ENCODE measurements at regions not wholly inside any gene's neighbourhood (a gene's known extent, or its start where the extent isn't known, plus 50 kb on each side); places are given as distances from the start of the nearest gene placed in this dataset.

DNA sequence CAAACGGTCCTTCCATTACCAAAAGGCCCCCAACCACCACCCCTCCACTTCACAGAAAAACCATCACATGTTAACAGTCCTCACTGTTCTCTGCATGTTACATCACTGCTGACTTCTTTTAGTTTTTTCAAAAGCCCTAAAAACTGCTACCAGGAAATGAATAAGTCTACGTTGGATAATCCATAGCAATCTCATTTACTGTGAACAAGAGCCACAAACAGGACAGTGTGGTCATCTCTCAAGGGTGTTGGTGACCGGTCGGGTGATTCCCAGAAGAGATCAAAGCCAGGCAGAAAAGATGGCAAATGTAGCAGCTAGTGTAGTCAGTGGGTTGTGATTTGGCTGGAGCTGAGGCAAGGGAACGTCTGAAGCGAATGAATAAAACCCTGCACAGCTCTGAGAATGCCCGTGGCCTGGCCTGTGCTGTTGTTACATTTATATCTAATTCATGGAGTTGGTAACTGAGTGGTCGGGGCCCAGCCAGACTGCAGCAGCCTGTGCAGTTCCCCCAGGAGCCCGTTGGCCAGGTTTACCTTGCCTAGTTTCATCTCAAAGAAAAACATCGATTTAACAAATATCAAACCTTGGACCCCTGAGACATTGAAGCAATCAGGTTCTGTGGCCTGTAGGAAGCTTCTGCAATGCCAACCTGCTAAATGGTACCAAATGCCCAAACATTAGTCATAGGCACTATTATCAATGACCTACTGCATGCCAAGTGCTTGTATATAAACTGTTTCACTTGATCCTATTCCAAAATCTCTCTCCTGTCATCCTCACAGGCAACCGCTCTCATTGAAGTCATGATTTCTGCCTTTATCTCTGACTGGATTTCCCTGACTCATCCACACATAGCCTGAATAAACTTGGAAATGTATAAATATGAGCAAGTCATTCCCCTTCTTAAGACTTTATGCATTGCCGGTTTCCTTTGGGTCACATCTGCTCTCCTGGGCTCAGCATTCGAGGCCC lies 153.8 kb upstream of the SERP2 start:
- TF ChIP-seq JUNB (IDR thresholded peaks at IDR 0.05; ENCODE audit: unreplicated experiment) (no peak), CTCF (conservative IDR thresholded peaks at IDR 0.05; ENCODE audit: low read depth in 2 of 2) (no peak), CREB1 (CRISPR knock-in tag; IDR thresholded peaks at IDR 0.05; ENCODE audit: low read depth) (no peak)
- TF ChIP-seq, protein P1, sequence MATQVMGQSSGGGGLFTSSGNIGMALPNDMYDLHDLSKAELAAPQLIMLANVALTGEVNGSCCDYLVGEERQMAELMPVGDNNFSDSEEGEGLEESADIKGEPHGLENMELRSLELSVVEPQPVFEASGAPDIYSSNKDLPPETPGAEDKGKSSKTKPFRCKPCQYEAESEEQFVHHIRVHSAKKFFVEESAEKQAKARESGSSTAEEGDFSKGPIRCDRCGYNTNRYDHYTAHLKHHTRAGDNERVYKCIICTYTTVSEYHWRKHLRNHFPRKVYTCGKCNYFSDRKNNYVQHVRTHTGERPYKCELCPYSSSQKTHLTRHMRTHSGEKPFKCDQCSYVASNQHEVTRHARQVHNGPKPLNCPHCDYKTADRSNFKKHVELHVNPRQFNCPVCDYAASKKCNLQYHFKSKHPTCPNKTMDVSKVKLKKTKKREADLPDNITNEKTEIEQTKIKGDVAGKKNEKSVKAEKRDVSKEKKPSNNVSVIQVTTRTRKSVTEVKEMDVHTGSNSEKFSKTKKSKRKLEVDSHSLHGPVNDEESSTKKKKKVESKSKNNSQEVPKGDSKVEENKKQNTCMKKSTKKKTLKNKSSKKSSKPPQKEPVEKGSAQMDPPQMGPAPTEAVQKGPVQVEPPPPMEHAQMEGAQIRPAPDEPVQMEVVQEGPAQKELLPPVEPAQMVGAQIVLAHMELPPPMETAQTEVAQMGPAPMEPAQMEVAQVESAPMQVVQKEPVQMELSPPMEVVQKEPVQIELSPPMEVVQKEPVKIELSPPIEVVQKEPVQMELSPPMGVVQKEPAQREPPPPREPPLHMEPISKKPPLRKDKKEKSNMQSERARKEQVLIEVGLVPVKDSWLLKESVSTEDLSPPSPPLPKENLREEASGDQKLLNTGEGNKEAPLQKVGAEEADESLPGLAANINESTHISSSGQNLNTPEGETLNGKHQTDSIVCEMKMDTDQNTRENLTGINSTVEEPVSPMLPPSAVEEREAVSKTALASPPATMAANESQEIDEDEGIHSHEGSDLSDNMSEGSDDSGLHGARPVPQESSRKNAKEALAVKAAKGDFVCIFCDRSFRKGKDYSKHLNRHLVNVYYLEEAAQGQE (IDR thresholded peaks at IDR 0.05; ENCODE audit: unreplicated experiment) = no peak
